ENCODE measurements at regions not wholly inside any gene's neighbourhood (a gene's known extent, or its start where the extent isn't known, plus 50 kb on each side); places are given as distances from the start of the nearest gene placed in this dataset.

- no peak for TF ChIP-seq THAP8 (CRISPR knock-in tag; IDR thresholded peaks at IDR 0.05; ENCODE audit: borderline replicate concordance)
These were observed 2086.2 kb downstream of the PCDH9 start (continued) for GRCh38 chr13:65143920-65144319.

- Histone ChIP-seq H3K9ac (ENCODE audit: insufficient read depth, low read depth, low read length) (no peak overlapping the region), H3K4me2 (ENCODE audit: low read depth, low read length) (no peak overlapping the region), H3K4me1 (ENCODE audit: insufficient read depth, low read length) (no peaks in the 10 kb centered on the region), H3K36me3 (replicated peaks in 1 of 2; ENCODE audit: control insufficient read depth in 1 of 2, insufficient read depth in 2 of 2, low read length in 2 of 2) (no peaks in the 10 kb centered on the region), H3K27ac (ENCODE audit: extremely low read length, insufficient read depth, low read length) (no peak overlapping the region), H3K27me3 (ENCODE audit: control insufficient read depth in 1 of 2, insufficient read depth in 2 of 2, low read length in 2 of 2) (no peaks in the 10 kb centered on the region), H4K20me1 (ENCODE audit: insufficient read depth, low read length) (no peaks in the 10 kb centered on the region), H2AFZ (ENCODE audit: low read length) (peak overlapping the region; percentile 15), H3K79me2 (ENCODE audit: insufficient read depth, low read length) (no peaks in the 10 kb centered on the region), H3K4me3 (replicated peaks in 1 of 3; ENCODE audit: insufficient read depth in 1 of 3, low read depth in 2 of 3, low read length in 3 of 3) (no peak overlapping the region), H3K9me3 (ENCODE audit: low read length) (no peaks in the 10 kb centered on the region)
- CTCF ChIA-PET (ENCODE audit: low intra/inter-chr PET ratio, low total read pairs): no interaction called here
- FAIRE-seq (no peak), ATAC-seq (no peak), DNase-seq (ENCODE audit: low spot score) (no peak)
- intact Hi-C loops (cut with micrococcal nuclease; ENCODE audit: unreplicated experiment) (no loop called here), in situ Hi-C loops (cut with HindIII; ENCODE audit: extremely low pct_ligation_motif_present, low pct_unique_long_range_greater_than_20kb) (no loop called here)
- TF ChIP-seq BATF2 (CRISPR knock-in tag; IDR thresholded peaks at IDR 0.05) (no peak), ZNF10 (CRISPR knock-in tag; IDR thresholded peaks at IDR 0.05; ENCODE audit: borderline replicate concordance, low read depth) (no peak), ZBTB38 (CRISPR knock-in tag; IDR thresholded peaks at IDR 0.05) (no peak), MTA3 (CRISPR knock-in tag; IDR thresholded peaks at IDR 0.05) (no peak), RORA (CRISPR knock-in tag; IDR thresholded peaks at IDR 0.05) (no peak), THAP8 (CRISPR knock-in tag; IDR thresholded peaks at IDR 0.05; ENCODE audit: borderline replicate concordance) (no peak), NPAS2 (CRISPR knock-in tag; IDR thresholded peaks at IDR 0.05; ENCODE audit: borderline replicate concordance) (no peak)
- 2% methylated on average over 7 of the region's 7 CpGs for WGBS (ENCODE audit: low lambda C conversion rate)
- no TSS peak for BruUV-seq (replicated peaks)
- POLR2A ChIA-PET: no interaction called here
These were observed 2097.0 kb downstream of the PCDH9 start for GRCh38 chr13:65133094-65133493.
